ENCODE measurements at regions not wholly inside any gene's neighbourhood (a gene's known extent, or its start where the extent isn't known, plus 50 kb on each side); places are given as distances from the start of the nearest gene placed in this dataset.

DNA sequence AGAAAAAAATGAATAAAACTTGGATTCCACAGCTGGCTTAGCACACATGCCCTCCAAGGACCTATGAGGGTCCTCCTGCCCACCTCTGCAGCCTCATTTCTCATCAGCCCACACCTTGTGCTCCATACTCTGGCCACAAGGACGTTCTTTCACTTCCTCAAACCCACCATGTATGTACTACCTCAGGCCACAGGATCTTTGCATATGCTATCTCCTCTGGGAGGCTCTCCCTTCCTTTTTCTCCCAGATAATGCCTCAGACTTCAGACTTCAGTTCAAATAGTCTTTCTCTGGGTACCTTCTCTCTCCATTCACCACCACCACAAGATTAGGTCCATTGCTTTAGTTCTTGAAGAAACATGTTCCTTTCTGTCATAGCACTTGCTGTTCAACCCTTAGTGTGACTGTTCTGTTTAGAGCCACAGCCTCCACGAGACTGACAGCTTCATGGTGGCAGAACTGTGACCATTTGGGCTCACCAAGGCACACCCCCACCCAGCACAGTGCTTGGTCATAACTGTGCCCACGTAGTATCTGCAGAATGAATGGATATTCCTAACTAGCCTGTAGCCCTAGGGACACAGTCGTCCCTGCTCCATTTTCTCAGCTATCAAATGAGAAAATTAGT, 146.7 kb upstream of the LRFN2 start:
- DNase-seq (ENCODE audit: extremely low spot score, insufficient read length, low read depth) (no peak), FAIRE-seq (no peak)

DNA sequence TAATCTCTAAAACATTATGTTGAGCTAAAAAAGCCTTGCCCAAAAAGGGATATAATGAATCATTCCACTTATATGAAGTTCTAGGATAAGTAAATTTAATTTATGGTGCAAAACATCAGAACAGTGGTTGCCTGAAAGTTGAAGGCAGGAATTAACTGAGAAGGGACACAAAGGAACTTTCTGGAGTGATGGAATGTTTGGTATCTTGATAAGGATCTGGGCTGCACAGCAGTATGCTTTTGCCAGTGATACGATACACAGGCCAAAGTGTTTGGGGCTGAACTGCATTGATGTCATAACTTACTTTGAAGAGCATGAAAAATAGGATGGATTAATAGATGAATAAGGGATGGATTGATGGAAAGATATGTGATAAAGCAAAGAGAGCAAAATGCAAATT, 146.1 kb upstream of the LRFN2 start:
- no peak for FAIRE-seq
- no peak for DNase-seq (ENCODE audit: extremely low spot score, insufficient read length, low read depth)

DNA sequence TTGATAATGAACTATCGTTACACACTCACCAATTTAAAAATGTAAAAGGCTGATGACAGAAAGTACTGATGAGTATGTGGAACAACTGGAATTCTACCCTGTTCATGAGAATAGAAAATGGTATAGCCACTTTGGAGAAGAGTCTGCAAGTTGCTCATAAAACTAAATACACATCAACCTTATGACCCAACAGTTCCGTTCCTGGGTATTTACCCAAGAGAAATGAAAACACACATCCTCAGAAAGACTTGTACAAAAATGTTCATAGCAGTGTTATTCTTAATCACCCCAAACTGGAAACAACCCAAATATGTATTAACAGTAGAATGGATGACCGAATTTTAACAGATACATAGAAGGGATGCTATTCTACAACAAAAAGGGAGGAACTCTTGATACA, 145.7 kb upstream of the LRFN2 start:
- DNase-seq (ENCODE audit: extremely low spot score, insufficient read length, low read depth) (no peak), FAIRE-seq (no peak)

DNA sequence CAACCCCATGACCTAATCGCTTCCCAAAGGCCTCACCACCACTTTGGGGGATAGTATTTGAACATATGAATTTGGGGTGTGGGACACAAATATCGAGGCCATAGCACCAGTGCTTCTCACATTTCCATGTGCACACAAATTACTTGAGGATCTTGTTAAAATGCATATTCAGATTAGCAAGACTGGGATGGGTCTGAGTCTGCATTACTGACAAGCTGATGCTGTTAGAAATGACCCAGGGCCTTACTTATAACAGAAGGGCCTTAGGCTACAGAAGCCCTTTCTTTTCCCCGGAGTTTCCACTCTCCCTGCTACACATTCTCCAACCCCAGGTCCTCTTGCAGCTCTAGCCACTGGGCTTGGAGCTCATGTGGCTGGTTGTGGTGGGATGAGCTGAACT, 141.5 kb upstream of the LRFN2 start:
- DNase-seq (ENCODE audit: extremely low spot score, insufficient read length, low read depth) (no peak), FAIRE-seq (no peak)

DNA sequence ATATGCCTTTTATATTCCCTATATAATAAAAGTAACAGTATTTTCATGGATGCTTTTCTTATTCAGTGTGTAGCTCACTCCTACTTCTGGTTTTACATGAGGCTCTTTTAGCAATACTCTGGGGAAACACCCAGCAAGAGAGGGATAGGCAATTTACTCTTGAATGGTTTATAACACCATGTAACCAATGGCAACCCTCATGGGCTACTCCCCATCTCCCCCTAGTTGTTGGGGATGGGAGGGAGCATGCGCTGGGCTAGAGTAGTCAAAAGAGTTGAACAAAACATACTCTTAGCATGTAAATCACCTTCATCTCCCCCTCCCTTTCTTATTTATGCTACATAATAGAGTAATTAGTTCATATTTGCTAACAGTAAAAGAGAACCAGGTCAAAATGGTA, 140.1 kb upstream of the LRFN2 start:
- DNase-seq (ENCODE audit: extremely low spot score, insufficient read length, low read depth), result no peak

DNA sequence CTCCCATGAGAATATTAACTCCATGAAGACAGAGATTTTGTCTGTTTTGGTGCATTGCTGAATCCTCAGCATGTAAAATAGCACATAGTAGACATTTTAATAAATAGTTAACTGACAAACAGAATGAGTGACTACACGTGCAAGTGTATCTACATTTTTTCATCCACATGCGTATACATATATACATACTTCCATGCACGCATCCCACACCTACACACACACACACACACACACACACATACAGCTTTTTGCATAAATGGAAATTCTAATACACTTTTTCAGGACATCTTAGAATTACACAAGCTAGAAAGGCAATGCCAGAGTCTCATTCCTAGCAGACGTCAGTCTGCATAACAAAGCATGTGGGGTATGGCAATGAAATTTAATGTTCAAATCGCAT, 139.7 kb upstream of the LRFN2 start:
- DNase-seq (ENCODE audit: extremely low spot score, insufficient read length, low read depth), result no peak
- no peak for FAIRE-seq

More for the DNA sequence above, 140.1 kb upstream of the LRFN2 start:
- FAIRE-seq, result no peak

DNA sequence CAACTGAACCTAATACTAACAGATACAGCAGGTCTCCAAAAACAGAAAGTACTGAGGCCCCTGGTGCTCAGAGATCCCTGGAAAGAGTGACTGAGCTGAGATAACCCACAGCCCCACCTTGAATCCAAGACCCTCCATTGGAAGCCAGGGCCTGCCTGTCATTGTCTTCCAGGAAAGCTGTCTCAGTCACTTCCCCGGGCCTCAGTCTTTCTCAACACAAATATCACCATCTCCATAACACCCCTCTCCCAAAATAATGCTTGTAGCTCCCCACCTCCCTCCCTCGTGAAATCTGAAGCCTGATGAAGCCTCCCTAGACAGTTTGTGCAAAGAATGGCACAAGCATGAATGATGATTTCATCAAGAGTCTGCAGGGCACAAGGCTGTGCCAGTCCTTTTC, 138.2 kb upstream of the LRFN2 start:
- FAIRE-seq, result no peak
- no peak for DNase-seq (ENCODE audit: extremely low spot score, insufficient read length, low read depth)

DNA sequence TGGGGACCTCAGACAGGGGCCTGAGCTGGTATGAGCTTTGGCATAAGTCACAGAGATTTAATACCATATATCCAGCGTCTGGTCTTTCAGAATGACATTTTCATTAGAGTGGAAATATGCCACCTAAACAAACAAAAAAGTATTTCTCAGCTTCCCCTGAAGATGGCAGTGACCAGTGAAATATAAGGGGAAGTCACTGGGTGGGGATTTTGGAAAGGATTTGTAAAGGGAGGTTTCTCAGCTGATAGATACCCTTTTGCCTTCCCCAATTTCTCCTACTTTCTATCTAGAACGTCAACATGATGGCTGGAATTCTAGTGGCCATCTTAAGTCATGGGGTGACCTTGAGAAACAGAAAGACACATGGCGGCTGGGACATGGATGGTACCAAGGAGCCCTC, 137.7 kb upstream of the LRFN2 start:
- no peak for FAIRE-seq
- DNase-seq (ENCODE audit: extremely low spot score, insufficient read length, low read depth), result no peak

DNA sequence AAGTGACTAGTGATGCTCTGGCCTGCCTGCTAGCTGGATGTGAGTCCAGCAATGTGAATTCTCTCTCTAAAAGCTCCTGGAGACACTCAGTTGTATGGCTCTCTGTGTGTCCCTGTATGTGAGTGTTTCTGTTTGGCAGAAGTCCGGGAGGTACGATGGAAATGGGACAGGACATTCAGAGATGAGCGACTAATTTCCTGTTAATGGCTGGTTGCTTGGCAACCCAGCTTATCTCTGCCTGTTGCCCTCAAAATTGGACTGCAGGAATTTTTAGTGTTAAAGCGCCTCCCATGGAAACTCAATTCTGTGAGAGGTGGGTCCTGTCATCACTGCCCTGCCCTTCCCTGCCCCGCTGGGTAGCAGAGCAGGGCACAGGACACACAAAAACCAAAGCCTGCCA, 136.8 kb upstream of the LRFN2 start:
- FAIRE-seq (no peak), DNase-seq (ENCODE audit: extremely low spot score, insufficient read length, low read depth) (no peak)

DNA sequence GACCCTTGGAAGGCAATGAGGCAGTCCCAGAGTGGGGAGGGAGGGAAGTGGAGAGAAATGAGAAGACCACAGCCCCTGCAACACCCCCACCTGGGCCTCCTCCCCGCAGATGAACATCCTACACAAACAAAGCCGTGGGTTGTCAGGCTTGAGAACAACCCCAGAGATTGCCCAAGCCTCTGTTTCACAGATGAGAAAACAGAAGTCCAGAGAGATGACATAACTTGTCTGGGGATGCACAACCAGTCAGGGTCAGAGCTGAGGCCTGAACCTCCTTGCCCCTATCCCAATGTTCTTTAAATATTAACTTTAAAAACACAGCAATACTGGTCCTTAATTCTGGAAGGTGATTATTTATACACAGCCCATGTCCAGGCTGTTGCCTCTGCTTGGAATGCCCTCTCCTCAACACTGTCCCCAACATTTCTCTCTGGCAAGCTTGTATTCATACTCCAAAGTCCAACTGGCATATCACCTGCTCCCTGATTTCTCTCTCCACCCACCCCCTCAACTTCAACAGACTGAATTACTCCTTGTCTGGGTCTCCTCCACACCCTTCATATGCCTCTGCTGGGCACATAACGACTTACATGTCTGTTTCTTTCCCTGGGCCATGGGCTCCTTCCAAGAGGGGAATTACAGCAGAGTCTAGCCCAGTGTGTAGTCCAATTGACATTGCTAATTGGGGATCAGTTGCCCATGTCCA, 135.5 kb upstream of the LRFN2 start:
- FAIRE-seq (no peak), DNase-seq (ENCODE audit: extremely low spot score, insufficient read length, low read depth) (no peak)

DNA sequence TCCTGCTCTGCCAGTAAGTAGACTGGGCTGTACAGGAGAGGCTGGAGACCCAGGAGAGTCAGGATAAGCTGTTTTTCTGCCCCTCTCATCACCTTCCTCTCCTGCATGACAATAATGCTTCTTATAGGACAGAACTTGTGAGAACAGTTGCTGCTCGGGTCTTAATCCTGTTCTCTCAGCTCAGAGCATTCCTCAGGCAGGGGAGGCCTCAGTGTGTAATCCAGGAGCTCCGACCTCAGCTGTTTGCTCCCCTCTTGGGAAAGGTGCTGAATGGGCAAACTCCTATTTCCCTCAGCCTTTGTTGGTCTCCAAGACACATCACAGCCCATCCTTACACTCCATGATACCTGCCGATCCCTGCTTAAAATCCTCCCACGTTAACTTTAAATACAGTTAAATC, 134.9 kb upstream of the LRFN2 start:
- FAIRE-seq (no peak), DNase-seq (ENCODE audit: extremely low spot score, insufficient read length, low read depth) (no peak)

DNA sequence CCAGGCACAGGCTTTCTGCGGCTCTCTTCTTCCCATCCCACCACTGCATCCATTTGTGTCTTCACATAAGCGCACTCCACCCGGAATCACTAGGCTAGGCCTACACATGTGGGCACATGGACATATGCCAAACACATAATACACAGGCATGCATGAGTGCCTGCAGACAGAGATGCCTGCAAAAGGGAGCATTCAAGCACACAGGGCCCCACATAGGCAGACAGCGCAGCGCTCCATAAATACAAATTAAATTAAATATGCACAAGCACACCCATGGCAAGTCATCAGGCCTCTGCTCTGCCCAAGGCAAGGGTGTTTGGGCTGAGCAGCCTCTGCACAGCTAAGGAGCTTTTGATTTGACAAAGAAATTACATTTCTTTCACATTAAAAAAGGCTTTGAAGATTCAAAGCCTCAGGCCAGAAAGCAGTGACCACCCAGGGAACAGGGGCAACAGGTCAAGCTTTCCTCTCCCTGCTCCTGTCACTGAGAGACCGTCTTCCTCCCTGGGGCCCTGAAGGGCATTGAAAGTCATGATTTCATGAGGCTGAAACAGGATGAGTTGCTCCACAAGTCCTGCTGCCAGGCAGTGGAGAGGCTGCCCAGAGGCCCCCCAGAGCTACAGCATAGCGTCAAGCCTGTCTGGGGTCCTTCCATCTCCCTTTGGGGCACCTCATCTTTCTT, 134.2 kb upstream of the LRFN2 start:
- no peak for DNase-seq (ENCODE audit: extremely low spot score, insufficient read length, low read depth)
- FAIRE-seq, result no peak

DNA sequence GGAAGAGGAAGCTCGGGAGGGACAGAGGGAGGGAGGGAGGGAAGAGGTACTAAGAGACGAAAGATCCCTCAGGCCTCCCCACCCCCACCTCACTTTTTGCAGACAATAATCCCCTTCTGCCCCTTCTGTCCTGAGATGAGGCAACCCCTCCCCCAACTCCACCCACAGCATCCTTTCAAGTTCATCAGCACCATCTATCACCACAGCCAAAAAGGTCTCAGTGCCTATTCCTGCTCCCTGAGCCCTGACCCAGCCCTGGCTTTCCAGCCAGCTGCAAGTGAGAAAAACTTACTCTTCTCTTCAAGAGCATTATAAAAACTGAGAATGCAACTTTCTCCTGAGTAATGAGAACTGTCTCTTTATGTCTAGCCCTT, 133.2 kb upstream of the LRFN2 start:
- FAIRE-seq, result no peak
- DNase-seq (ENCODE audit: extremely low spot score, insufficient read length, low read depth), result no peak

DNA sequence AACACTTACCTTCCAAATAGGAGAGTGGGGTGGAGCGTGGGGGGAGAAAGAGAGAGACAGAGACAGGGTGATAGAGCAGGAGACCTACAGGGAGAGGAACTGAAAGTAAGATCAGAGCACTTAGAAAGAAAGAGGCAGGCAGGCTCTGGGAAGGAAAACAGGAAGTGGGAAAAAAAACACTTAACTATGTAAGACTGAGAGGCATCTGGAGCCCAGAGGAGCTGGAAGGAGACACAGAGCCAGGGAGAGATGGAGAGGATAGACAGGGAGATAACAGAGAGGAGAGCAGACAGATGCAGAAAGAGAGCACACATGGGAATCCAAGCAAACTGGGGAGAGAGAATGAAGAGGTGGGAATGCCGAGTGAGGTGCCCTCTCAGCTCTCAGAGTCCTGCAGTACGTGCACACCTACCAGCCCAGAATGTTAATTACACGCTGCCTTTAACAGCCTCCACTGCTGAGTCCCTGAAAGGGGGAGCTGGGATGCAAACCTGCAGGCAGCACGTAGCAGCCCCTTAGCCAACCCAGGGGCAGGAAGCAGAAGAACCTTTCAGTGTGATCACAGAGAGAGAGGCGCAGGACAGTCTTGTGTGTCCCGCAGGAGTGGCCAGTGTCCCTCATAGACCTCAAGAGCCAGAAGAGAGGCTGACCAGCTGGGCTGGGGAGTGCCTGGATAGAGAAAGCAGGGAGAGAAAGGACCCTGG, 132.7 kb upstream of the LRFN2 start:
- DNase-seq (ENCODE audit: extremely low spot score, insufficient read length, low read depth) (no peak), FAIRE-seq (peak; percentile 29)

DNA sequence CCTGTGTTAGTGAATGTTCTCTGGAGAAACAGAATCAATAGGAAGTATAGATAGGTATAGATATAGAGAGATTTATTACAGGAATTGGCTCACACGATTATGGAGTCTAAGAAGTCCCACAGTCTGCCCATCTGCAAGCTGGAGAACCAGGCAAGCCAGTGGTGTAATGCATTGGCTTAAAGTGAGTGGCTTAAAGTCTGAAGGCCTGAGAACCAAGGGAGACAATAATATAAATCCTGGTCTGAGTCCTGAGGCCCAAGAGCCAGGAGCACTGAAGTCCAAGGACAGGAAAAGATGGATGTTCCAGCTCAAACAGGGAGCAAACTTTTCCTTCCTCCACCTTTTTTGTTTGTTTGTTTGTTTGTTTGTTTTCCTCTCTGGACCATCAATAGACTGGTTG, 131.2 kb upstream of the LRFN2 start:
- FAIRE-seq, result no peak

DNA sequence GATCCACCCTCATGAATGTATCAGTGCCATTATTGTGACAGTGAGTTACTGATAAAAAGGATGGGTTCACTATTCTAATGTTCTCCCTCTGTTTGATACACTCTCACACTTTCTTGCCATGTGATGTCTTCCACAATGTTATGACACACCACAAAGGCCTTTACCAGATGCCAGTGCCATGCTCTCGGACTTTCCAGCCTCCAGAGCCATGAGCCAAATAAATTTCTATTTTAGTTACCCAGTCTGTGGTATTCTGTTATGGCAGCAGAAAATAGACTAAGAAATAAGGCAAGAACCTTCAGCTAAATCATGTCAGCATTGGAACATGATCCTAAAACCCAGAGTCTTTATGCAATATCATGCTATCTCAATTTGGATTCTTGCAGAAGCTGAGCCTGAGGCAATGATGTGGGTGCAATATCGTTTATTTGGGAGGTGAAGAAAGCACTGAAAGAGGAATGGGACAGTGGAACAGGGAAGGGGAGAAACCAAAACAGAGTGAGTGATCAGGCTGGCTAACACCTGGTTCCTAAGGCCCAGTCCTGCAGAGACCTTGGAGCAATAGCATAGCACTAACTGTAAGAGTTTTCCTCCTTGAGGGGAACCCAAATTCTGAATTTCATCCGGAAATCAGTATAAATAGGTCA, 130.4 kb upstream of the LRFN2 start:
- FAIRE-seq (no peak), DNase-seq (ENCODE audit: extremely low spot score, insufficient read length, low read depth) (no peak)

More for the DNA sequence above, 131.2 kb upstream of the LRFN2 start:
- no peak for DNase-seq (ENCODE audit: extremely low spot score, insufficient read length, low read depth)

DNA sequence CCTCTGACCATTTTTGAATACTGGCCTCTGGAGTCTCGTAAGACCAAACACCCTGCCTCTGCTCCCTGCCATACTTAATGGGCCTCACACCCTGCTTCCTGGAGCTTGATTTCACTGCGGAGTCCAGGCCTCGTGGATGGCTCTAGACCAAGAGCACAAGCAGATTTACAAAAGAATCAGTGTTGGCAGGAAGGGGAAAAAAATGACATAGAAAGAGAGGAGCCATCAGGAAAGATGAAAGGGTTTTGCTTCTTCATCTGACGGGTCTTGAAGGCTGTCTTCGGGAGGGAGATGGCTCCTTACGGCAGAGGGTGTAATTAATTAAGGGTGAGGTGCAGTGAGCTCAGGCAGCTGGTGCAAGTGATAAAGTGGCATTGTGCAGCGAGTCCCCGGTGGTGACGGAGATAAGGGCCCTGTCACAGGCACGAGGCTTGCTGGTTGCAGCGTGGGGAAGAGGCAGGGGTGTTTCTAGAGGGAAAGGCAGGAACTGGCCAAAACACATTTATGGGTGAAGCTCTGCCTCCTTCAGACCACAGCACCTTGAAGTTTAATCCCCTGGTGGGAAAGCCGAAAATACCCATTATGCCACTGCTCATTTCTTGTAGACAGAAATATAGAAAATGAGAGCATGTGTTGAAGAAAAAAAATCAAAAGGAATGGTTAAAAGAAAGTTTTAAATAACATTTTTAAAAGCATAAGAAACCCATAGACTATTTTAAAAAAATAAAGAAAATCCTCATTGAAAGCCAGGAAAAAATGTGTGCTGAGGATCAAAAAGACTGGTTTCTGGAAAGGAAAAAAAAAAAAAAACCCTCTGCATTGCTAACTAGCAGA, 128.6 kb upstream of the LRFN2 start:
- DNase-seq (ENCODE audit: extremely low spot score, insufficient read length, low read depth), result no peak
- no peak for FAIRE-seq

DNA sequence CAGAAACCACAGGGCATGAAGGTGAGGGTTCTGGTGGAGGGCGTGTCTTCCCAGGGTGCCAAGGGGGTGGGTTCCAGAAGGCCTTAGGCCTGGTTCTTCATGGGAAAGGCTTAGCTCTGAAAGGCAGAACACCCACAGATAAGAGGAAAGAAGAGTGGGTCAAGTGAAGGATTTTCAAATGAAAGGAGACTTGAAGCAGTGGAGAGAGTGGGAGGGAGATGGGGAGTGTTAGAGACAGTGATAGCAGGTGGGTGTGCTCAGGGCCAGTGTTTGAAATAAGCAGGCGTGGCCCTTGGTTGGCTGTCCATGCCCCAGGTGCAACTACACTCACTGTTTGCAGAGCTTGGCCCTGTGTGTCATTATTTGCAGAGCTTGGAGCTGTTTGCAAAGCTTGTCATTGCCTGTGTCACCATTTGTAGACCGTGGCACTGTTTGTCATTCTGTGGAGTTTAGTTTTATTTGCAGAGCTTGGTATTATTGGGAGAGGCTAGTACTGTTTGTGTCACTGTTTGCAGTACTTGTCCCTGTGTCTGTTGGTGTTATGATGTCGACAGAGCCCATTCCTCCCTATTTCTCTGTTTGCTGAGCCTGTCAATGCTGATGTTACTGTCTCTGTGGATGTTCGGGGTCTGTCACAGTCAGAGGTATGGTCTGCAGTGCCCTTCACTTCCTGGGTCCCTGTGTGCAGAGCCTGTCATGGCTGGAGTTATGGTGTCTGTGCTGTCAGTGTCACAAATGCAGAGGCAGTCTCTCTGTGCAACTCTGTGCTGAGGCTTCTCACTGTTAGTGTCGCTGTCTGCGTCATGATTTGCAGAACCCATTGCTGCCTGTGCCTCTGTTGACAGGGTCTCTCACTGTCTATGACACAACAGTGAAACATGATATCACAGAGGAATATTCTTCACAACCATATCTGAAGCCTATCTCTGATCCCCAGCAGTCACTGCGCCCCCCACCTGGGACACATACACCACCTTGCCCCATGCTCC, 127.7 kb upstream of the LRFN2 start:
- no peak for DNase-seq (ENCODE audit: extremely low spot score, insufficient read length, low read depth)
- no peak for FAIRE-seq

DNA sequence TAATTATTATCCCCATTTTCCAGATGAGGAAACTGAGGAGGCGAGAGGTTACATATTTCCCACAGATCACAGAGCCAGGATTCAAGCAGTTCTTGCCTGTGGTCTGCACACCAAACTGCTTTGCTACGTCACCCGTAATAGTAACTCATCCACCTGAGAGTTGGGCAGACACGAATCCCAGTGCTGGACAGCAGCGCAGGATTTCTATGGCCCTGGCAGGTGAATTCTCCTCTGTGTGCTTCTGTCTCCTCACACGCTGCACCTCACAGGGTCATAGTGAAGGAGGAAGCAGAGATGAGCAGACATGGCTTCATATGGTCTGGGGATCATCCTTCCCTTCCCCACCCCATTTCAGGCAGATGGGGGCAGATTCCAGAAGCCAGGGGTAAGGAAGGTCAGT, 127.0 kb upstream of the LRFN2 start:
- DNase-seq (ENCODE audit: extremely low spot score, insufficient read length, low read depth), result no peak
- no peak for FAIRE-seq

All from GM18507 (cell line).